ENCODE measurements at regions not wholly inside any gene's neighbourhood (a gene's known extent, or its start where the extent isn't known, plus 50 kb on each side); places are given as distances from the start of the nearest gene placed in this dataset.

DNA sequence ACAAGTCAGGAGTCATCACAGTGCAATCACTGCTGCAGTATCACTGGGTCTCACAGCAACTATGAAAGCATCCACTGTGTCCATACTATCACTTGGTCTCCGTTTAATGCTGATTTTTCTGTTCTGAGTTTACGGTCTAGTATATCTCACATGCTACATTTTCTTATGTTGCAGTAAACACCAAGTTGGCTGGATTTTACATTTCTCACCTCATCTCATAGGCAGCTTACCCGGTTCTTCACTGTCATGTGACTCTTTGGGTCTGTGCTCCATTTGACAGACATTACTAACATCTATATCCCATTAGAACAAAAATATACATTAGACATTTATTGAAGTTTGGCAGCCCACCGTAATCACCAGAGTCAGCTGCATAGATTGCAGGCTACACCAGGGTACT lies 115.7 kb upstream of the PRMT8 start:
- no peaks in the 10 kb centered on the region for H3K36me3 Mint-ChIP-seq (ENCODE audit: low read depth)
- H3K4me1 Mint-ChIP-seq, result peaks cover 8% of the 10 kb centered on the region
- no peak overlapping the region for H3K27ac Mint-ChIP-seq
- TF ChIP-seq, protein P1, sequence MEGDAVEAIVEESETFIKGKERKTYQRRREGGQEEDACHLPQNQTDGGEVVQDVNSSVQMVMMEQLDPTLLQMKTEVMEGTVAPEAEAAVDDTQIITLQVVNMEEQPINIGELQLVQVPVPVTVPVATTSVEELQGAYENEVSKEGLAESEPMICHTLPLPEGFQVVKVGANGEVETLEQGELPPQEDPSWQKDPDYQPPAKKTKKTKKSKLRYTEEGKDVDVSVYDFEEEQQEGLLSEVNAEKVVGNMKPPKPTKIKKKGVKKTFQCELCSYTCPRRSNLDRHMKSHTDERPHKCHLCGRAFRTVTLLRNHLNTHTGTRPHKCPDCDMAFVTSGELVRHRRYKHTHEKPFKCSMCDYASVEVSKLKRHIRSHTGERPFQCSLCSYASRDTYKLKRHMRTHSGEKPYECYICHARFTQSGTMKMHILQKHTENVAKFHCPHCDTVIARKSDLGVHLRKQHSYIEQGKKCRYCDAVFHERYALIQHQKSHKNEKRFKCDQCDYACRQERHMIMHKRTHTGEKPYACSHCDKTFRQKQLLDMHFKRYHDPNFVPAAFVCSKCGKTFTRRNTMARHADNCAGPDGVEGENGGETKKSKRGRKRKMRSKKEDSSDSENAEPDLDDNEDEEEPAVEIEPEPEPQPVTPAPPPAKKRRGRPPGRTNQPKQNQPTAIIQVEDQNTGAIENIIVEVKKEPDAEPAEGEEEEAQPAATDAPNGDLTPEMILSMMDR (IDR thresholded peaks at IDR 0.05; ENCODE audit: unreplicated experiment in 3 of 3), result no peak
- no peak overlapping the region for H3K4me3 Mint-ChIP-seq
- H3K9me3 Mint-ChIP-seq, result no peaks in the 10 kb centered on the region
- H3K27me3 Mint-ChIP-seq (ENCODE audit: low read depth), result peaks cover 12% of the 10 kb centered on the region

DNA sequence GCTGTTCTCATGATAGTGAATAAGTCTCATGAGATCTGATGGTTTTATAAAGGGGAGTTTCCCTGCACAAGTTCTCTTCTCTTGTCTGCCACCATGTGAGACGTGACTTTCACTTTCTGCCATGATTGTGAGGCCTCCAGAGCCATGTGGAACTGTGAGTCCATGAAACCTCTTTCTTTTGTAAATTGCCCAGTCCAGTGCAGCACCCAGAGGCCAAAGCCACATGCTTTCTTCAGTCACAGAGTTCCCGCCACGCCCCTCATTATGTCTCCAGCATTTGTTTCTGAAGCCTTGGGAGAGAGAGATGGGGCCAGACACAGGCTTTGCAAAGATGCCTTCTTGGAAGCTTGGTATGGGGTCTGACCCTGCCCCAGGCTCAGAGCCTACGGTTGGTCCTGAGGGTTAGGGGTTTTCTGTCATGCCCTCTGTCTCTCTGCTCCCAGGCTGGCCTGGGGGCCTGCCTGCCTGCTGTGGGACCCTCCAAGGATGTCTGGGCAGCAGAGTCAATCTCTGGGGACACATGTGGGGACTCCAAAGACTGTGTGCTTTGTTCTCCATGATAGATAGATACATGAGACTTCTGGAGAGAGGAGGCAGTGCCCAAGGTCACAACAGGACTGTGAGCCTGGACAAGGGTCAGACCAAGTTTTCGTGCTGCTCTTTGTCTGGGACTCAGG lies 114.1 kb upstream of the PRMT8 start:
- peaks cover 12% of the 10 kb centered on the region for H3K27me3 Mint-ChIP-seq (ENCODE audit: low read depth)
- H3K27ac Mint-ChIP-seq, result no peak overlapping the region
- H3K4me3 Mint-ChIP-seq, result no peak overlapping the region
- TF ChIP-seq, protein P1 (IDR thresholded peaks at IDR 0.05; ENCODE audit: unreplicated experiment in 3 of 3), result no peak
- H3K4me1 Mint-ChIP-seq, result peaks cover 19% of the 10 kb centered on the region
- no peaks in the 10 kb centered on the region for H3K36me3 Mint-ChIP-seq (ENCODE audit: low read depth)
- H3K9me3 Mint-ChIP-seq, result no peaks in the 10 kb centered on the region

DNA sequence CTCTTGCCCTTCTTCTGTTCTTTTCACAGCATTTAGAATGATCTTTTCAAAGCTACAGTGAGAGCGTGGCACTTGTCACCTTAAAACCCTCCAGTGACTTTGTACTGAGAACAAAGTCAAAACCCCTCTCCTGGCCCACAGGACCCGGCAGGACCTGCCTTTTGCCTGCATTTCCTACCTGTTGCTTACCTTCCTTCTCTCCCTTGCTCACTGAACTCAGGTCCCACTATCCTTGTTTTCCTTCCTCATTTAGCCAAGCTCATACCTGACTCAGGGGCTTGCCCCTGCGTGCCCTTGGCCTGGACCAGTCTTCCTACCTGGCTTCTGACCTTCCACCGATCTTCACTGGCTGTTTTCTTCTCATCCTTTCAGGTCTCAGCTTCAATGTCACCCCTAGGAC lies 112.3 kb upstream of the PRMT8 start:
- H3K9me3 Mint-ChIP-seq, result no peaks in the 10 kb centered on the region
- H3K27ac Mint-ChIP-seq, result peak overlapping the region in 1 of 3 experiments; percentile 97
- no peak overlapping the region for H3K4me3 Mint-ChIP-seq
- TF ChIP-seq, protein P1 (IDR thresholded peaks at IDR 0.05; ENCODE audit: unreplicated experiment in 3 of 3), result no peak
- H3K4me1 Mint-ChIP-seq, result peaks cover 20% of the 10 kb centered on the region
- no peaks in the 10 kb centered on the region for H3K36me3 Mint-ChIP-seq (ENCODE audit: low read depth)
- H3K27me3 Mint-ChIP-seq (ENCODE audit: low read depth), result peaks cover 10% of the 10 kb centered on the region

DNA sequence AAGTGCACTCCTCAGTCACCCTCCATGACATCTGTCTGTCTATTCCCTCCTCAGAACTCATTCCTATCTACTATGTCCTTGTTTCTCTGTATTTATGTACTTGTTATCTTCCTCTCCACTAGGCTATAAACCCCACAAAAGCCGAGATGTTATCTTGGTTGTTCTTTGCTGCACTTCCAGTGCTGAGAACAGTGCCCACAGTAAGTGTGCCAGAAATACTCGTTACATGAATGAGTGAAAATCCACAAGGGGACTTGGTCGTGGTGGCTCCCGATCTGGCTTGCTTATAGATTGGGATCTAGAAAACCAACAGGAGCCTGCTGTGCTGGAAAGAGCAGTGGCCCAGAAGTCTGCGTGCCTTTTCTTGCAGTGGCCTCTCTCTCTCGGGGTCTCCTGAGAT lies 111.9 kb upstream of the PRMT8 start:
- H3K4me3 Mint-ChIP-seq, result no peak overlapping the region
- H3K36me3 Mint-ChIP-seq (ENCODE audit: low read depth), result no peaks in the 10 kb centered on the region
- peaks cover 8% of the 10 kb centered on the region for H3K27me3 Mint-ChIP-seq (ENCODE audit: low read depth)
- H3K4me1 Mint-ChIP-seq, result peaks cover 20% of the 10 kb centered on the region
- TF ChIP-seq, protein P1 (IDR thresholded peaks at IDR 0.05; ENCODE audit: unreplicated experiment in 3 of 3), result no peak
- H3K9me3 Mint-ChIP-seq, result no peaks in the 10 kb centered on the region
- H3K27ac Mint-ChIP-seq, result peak overlapping the region in 1 of 3 experiments; percentile 97

DNA sequence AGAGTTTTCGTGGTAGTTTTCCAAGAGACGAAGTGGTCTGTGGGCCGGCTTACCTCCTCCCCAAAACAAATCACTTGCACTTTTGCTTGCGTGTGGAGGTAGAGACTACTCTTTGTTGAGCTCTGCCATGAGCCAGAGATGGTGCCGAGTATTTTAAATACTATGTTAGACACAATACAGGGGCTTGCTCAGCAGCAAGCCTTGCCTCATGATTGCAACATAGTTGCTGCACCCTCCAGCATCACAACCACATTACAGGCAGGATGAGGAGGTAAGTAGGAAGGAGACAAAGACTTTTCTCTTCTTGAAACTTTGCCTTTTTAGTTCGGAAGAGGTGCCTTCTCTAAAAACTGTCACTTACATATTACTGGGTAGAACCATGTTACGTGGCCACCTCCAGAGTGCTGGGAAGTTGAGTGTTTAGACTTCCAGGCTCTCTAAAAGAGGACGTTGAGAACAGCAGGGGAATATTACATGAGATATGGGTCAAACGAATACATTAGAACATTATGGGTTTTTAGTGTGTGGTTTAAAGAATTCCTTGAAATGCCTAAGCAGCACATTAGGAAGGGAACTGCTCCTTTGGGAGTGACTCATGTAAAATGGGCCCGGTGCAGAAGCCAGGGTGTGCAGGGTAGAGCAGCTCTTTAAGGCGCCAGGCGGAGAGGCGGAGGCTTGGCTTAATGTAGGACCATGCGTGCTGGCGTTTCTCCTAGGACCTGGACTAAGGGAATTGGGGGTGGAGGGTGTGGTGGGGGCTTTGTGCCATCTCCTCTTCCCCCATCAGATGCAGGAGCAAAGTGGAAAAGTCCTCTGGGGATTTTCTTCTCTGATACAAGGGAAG lies 110.6 kb upstream of the PRMT8 start:
- Mint-ChIP-seq H3K9me3 (no peaks in the 10 kb centered on the region), H3K27ac (peak overlapping the region; percentile 91 to 97 (median 96)), H3K4me3 (peak overlapping the region in 2 of 3 experiments; percentile 12 to 42), H3K4me1 (peaks cover 20% of the 10 kb centered on the region), H3K36me3 (ENCODE audit: low read depth) (no peaks in the 10 kb centered on the region), H3K27me3 (ENCODE audit: low read depth) (peaks cover 8% of the 10 kb centered on the region)
- TF ChIP-seq, protein P1 (IDR thresholded peaks at IDR 0.05; ENCODE audit: unreplicated experiment in 3 of 3), result no peak

Data from nephron (organoid).